Glutamatergic neuron (in vitro differentiated cells): ENCODE measurements at regions not wholly inside any gene's neighbourhood (a gene's known extent, or its start where the extent isn't known, plus 50 kb on each side); places are given as distances from the start of the nearest gene placed in this dataset.

Experiments used
- DNase-seq: peaks from one replicate; pipeline ENCODE4 v3.0.0; 2022
- H3K27ac Mint-ChIP-seq: one replicate; pipeline ENCODE4 v1.8.0; 2020; ENCODE audit warnings: mild to moderate bottlenecking, mixed read lengths, inconsistent platforms; ENCODE audit not compliant: unreplicated experiment
- H3K27me3 Mint-ChIP-seq: one replicate; pipeline ENCODE4 v1.8.0; 2020; ENCODE audit warnings: mild to moderate bottlenecking, moderate library complexity, mixed read lengths, inconsistent platforms; ENCODE audit not compliant: unreplicated experiment
- H3K36me3 Mint-ChIP-seq: one replicate; pipeline ENCODE4 v1.8.0; 2020; ENCODE audit warnings: mild to moderate bottlenecking, mixed read lengths, inconsistent platforms; ENCODE audit not compliant: unreplicated experiment
- H3K4me1 Mint-ChIP-seq: one replicate; pipeline ENCODE4 v1.8.0; 2020; ENCODE audit warnings: mild to moderate bottlenecking, low read depth, mixed read lengths, inconsistent platforms; ENCODE audit not compliant: unreplicated experiment
- H3K4me3 Mint-ChIP-seq: one replicate; pipeline ENCODE4 v1.8.0; 2020; ENCODE audit warnings: mild to moderate bottlenecking, mixed read lengths, inconsistent platforms; ENCODE audit not compliant: unreplicated experiment
- H3K9me3 Mint-ChIP-seq: one replicate; pipeline ENCODE4 v1.8.0; 2020; ENCODE audit warnings: mild to moderate bottlenecking, moderate library complexity, mixed read lengths, inconsistent platforms; ENCODE audit not compliant: unreplicated experiment
- CTCF ChIP-seq: fragments of 200-600 bp; sonication (generic); IDR thresholded peaks from one replicate; pipeline ENCODE4 v1.5.0; 2021; ENCODE audit not compliant: partially characterized antibody, unreplicated experiment

GRCh38 chr18:40215979-40216378 is 1739.1 kb upstream of the PIK3C3 start:
- no peak for TF ChIP-seq CTCF
- no peak overlapping the region for H3K4me3 Mint-ChIP-seq
- H3K36me3 Mint-ChIP-seq = peaks cover 6% of the 10 kb centered on the region
- no peaks in the 10 kb centered on the region for H3K27me3 Mint-ChIP-seq
- no peaks in the 10 kb centered on the region for H3K4me1 Mint-ChIP-seq
- H3K9me3 Mint-ChIP-seq = no peaks in the 10 kb centered on the region
- no peak for DNase-seq
- H3K27ac Mint-ChIP-seq = no peak overlapping the region

- no peaks in the 10 kb centered on the region for H3K9me3 Mint-ChIP-seq
- DNase-seq = no peak
- H3K27me3 Mint-ChIP-seq = no peaks in the 10 kb centered on the region
- H3K4me3 Mint-ChIP-seq = no peak overlapping the region
- no peak overlapping the region for H3K27ac Mint-ChIP-seq
- no peaks in the 10 kb centered on the region for H3K4me1 Mint-ChIP-seq
- TF ChIP-seq CTCF = no peak
- peaks cover 2% of the 10 kb centered on the region for H3K36me3 Mint-ChIP-seq
Measured at GRCh38 chr18:40210696-40211095, 1744.3 kb upstream of the PIK3C3 start.

GRCh38 chr18:40208958-40209357 is 1746.1 kb upstream of the PIK3C3 start:
- no peaks in the 10 kb centered on the region for H3K4me1 Mint-ChIP-seq
- H3K27me3 Mint-ChIP-seq = no peaks in the 10 kb centered on the region

GRCh38 chr18:40197711-40198110 is 1757.3 kb upstream of the PIK3C3 start:
- Mint-ChIP-seq H3K36me3 (peaks cover 7% of the 10 kb centered on the region), H3K9me3 (peaks cover 3% of the 10 kb centered on the region), H3K4me1 (no peaks in the 10 kb centered on the region), H3K27ac (no peak overlapping the region), H3K27me3 (no peaks in the 10 kb centered on the region), H3K4me3 (no peak overlapping the region)
- TF ChIP-seq CTCF = no peak
- DNase-seq = no peak

More at GRCh38 chr18:40208958-40209357, 1746.1 kb upstream of the PIK3C3 start:
- Mint-ChIP-seq H3K36me3 (no peaks in the 10 kb centered on the region), H3K27ac (no peak overlapping the region), H3K4me3 (no peak overlapping the region), H3K9me3 (no peaks in the 10 kb centered on the region)
- DNase-seq = no peak
- TF ChIP-seq CTCF = no peak

GRCh38 chr18:40186677-40187076 is 1768.4 kb upstream of the PIK3C3 start:
- Mint-ChIP-seq H3K36me3 (no peaks in the 10 kb centered on the region), H3K9me3 (peaks cover 1% of the 10 kb centered on the region), H3K27ac (no peak overlapping the region), H3K4me3 (no peak overlapping the region), H3K27me3 (no peaks in the 10 kb centered on the region), H3K4me1 (peaks cover 4% of the 10 kb centered on the region)
- no peak for DNase-seq
- TF ChIP-seq CTCF = no peak
